HEK293 (cell line): ENCODE measurements at regions not wholly inside any gene's neighbourhood (a gene's known extent, or its start where the extent isn't known, plus 50 kb on each side); places are given as distances from the start of the nearest gene placed in this dataset.

Experiments used
- CTCF ChIA-PET: fragments of 350-600 bp; formaldehyde crosslinking; extraction: SDS; loops from one replicate; lab custom pipeline; 2021; ENCODE audit warnings: antibody characterized with exemption; lab: Yijun Ruan, JAX
- POLR2A ChIA-PET: fragments of 300-600 bp; formaldehyde crosslinking; extraction: SDS; loops from one replicate; lab custom pipeline; 2020; ENCODE audit warnings: antibody characterized with exemption, inconsistent platforms; lab: Yijun Ruan, JAX
- H3K27ac ChIP-seq: fragments of 200-500 bp; sonication (Bioruptor generic); 2 replicates; pipeline ENCODE4 v1.5.1; 2014; ENCODE audit warnings: low read depth, low read length, control low read depth, inconsistent platforms; ENCODE audit errors: extremely low read depth
- H3K36me3 ChIP-seq, 2 experiments: fragments of 200-500 bp in 1 of 2; sonication (Bioruptor generic) in 1 of 2; 1 replicate in 1 of 2; 2 replicates in 1 of 2; pipeline ENCODE4 v1.5.1; 2014 to 2017; ENCODE audit warnings: inconsistent platforms in 2 of 2, low read length in 2 of 2; ENCODE audit not compliant: control insufficient read depth in 2 of 2, insufficient read depth in 1 of 2
- H3K4me1 ChIP-seq: fragments of 200-500 bp; sonication (Bioruptor generic); 2 replicates; pipeline ENCODE4 v1.5.1; 2014; ENCODE audit warnings: mild to moderate bottlenecking, low read length, inconsistent platforms; ENCODE audit not compliant: control insufficient read depth, insufficient read depth
- H3K4me3 ChIP-seq: 2 replicates; pipeline ENCODE4 v1.5.1; 2011; ENCODE audit warnings: low read depth, mild to moderate bottlenecking, control low read depth, low read length, moderate library complexity
- H3K9me3 ChIP-seq: fragments of 200-500 bp; sonication (Bioruptor generic); 2 replicates; pipeline ENCODE4 v1.5.1; 2014; ENCODE audit warnings: low read depth, low read length, inconsistent platforms; ENCODE audit not compliant: control insufficient read depth, insufficient read depth
- MZF1 ChIP-seq: fragments of 450-650 bp; formaldehyde crosslinking; IDR thresholded peaks from 2 replicates; pipeline ENCODE4 v1.5.1; 2017; ENCODE audit warnings: missing biosample characterization, missing genetic modification characterization, borderline replicate concordance
- REPIN1 ChIP-seq: fragments of 450-650 bp; formaldehyde crosslinking; IDR thresholded peaks from 2 replicates; pipeline ENCODE4 v1.5.1; 2017; ENCODE audit warnings: missing biosample characterization, missing genetic modification characterization, low read depth
- SP3 ChIP-seq: fragments of 450-650 bp; formaldehyde crosslinking; IDR thresholded peaks from 2 replicates; pipeline ENCODE4 v1.5.1; 2016; ENCODE audit warnings: missing biosample characterization, missing genetic modification characterization
- SP7 ChIP-seq: fragments of 450-650 bp; formaldehyde crosslinking; IDR thresholded peaks from 2 replicates; pipeline ENCODE4 v1.5.1; 2016; ENCODE audit warnings: missing biosample characterization, missing genetic modification characterization
- TCF7L2 ChIP-seq: IDR thresholded peaks from 2 replicates; pipeline ENCODE4 v1.6.1; 2011; ENCODE audit warnings: low read depth, mild to moderate bottlenecking, inconsistent platforms, low read length, moderate library complexity, borderline replicate concordance
- TRIM28 ChIP-seq: IDR thresholded peaks from 2 replicates; pipeline ENCODE4 v1.6.1; 2011; ENCODE audit warnings: low read length, control low read depth, borderline replicate concordance
- ZBTB1 ChIP-seq: fragments of 450-650 bp; formaldehyde crosslinking; IDR thresholded peaks from 2 replicates; pipeline ENCODE4 v1.5.1; 2016; ENCODE audit warnings: missing biosample characterization, missing genetic modification characterization
- ZNF221 ChIP-seq: fragments of 450-650 bp; formaldehyde crosslinking; IDR thresholded peaks from 2 replicates; pipeline ENCODE4 v1.5.1; 2017; ENCODE audit warnings: missing biosample characterization, missing genetic modification characterization, borderline replicate concordance
- ZNF302 ChIP-seq: fragments of 450-650 bp; formaldehyde crosslinking; IDR thresholded peaks from 2 replicates; pipeline ENCODE4 v1.5.1; 2016; ENCODE audit warnings: missing biosample characterization, missing genetic modification characterization, low read depth
- ZNF426 ChIP-seq: fragments of 450-650 bp; formaldehyde crosslinking; IDR thresholded peaks from 2 replicates; pipeline ENCODE4 v1.5.1; 2017; ENCODE audit warnings: missing biosample characterization, missing genetic modification characterization, mild to moderate bottlenecking, inconsistent platforms, moderate library complexity
- ZNF449 ChIP-seq: fragments of 450-650 bp; formaldehyde crosslinking; IDR thresholded peaks from 2 replicates; pipeline ENCODE4 v1.5.1; 2017; ENCODE audit warnings: missing biosample characterization, mild to moderate bottlenecking, missing genetic modification characterization, moderate library complexity
- ZNF529 ChIP-seq: fragments of 450-650 bp; formaldehyde crosslinking; IDR thresholded peaks from 2 replicates; pipeline ENCODE4 v1.5.1; 2017; ENCODE audit warnings: missing genetic modification characterization, missing biosample characterization; ENCODE audit not compliant: insufficient replicate concordance
- ZNF596 ChIP-seq: fragments of 450-650 bp; IDR thresholded peaks from 2 replicates; pipeline ENCODE4 v1.5.0; 2018; ENCODE audit warnings: missing biosample characterization, mild to moderate bottlenecking, missing genetic modification characterization, moderate library complexity
- ZNF707 ChIP-seq: fragments of 450-650 bp; formaldehyde crosslinking; IDR thresholded peaks from 2 replicates; pipeline ENCODE4 v1.5.1; 2016; ENCODE audit warnings: missing biosample characterization, missing genetic modification characterization
- ZNF777 ChIP-seq: fragments of 450-650 bp; formaldehyde crosslinking; IDR thresholded peaks from 2 replicates; pipeline ENCODE4 v1.5.1; 2017; ENCODE audit warnings: missing biosample characterization, missing genetic modification characterization, borderline replicate concordance
- ZSCAN4 ChIP-seq: fragments of 450-650 bp; formaldehyde crosslinking; IDR thresholded peaks from 2 replicates; pipeline ENCODE4 v1.5.1; 2017; ENCODE audit warnings: missing biosample characterization, missing genetic modification characterization
- TF ChIP-seq, protein P1 (sequence below): fragments of 450-650 bp; formaldehyde crosslinking; IDR thresholded peaks from 2 replicates; pipeline ENCODE4 v1.5.1; 2016; ENCODE audit warnings: missing biosample characterization, missing genetic modification characterization
- TF ChIP-seq, protein P2 (sequence below): fragments of 450-650 bp; formaldehyde crosslinking; IDR thresholded peaks from 2 replicates; pipeline ENCODE4 v1.5.1; 2017; ENCODE audit warnings: missing biosample characterization, missing genetic modification characterization
- TF ChIP-seq, protein P3 (sequence below): fragments of 450-650 bp; formaldehyde crosslinking; IDR thresholded peaks from 2 replicates; pipeline ENCODE4 v1.5.1; 2016; ENCODE audit warnings: missing biosample characterization, missing genetic modification characterization

GRCh38 chr14:106490442-106490841, 964.1 kb downstream of the TMEM121 start:
- H3K36me3 ChIP-seq: no peaks in the 10 kb centered on the region
- H3K27ac ChIP-seq: no peak overlapping the region
- ChIA-PET CTCF (interaction anchor here (0.7 to 2.1 kb wide), 10 partner anchors 12 to 340 kb away, joined by 3 to 6 read pairs (median 4); no protein-coding TSS in a partner anchor), POLR2A (no interaction called here)
- TF ChIP-seq TRIM28: no peak
- TF ChIP-seq, protein P1, sequence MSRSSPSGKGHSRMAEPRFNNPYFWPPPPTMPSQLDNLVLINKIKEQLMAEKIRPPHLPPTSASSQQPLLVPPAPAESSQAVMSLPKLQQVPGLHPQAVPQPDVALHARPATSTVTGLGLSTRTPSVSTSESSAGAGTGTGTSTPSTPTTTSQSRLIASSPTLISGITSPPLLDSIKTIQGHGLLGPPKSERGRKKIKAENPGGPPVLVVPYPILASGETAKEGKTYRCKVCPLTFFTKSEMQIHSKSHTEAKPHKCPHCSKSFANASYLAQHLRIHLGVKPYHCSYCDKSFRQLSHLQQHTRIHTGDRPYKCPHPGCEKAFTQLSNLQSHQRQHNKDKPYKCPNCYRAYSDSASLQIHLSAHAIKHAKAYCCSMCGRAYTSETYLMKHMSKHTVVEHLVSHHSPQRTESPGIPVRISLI (tag by site-specific recombination): no peak
- no peak overlapping the region for H3K4me3 ChIP-seq
- no peaks in the 10 kb centered on the region for H3K4me1 ChIP-seq
- H3K9me3 ChIP-seq: no peaks in the 10 kb centered on the region

- Histone ChIP-seq H3K9me3 (no peaks in the 10 kb centered on the region), H3K4me3 (no peak overlapping the region), H3K4me1 (no peaks in the 10 kb centered on the region), H3K36me3 (no peaks in the 10 kb centered on the region), H3K27ac (no peak overlapping the region)
- CTCF ChIA-PET: interaction anchor here (0.7 to 1.9 kb wide), 5 partner anchors 10 to 81 kb away, joined by 3 to 5 read pairs (median 3); no protein-coding TSS in a partner anchor
- POLR2A ChIA-PET: no interaction called here
- no peak for TF ChIP-seq ZNF777 (tag by site-specific recombination)
- TF ChIP-seq ZNF707: no peak
- TF ChIP-seq SP7: no peak
- TF ChIP-seq, protein P2, sequence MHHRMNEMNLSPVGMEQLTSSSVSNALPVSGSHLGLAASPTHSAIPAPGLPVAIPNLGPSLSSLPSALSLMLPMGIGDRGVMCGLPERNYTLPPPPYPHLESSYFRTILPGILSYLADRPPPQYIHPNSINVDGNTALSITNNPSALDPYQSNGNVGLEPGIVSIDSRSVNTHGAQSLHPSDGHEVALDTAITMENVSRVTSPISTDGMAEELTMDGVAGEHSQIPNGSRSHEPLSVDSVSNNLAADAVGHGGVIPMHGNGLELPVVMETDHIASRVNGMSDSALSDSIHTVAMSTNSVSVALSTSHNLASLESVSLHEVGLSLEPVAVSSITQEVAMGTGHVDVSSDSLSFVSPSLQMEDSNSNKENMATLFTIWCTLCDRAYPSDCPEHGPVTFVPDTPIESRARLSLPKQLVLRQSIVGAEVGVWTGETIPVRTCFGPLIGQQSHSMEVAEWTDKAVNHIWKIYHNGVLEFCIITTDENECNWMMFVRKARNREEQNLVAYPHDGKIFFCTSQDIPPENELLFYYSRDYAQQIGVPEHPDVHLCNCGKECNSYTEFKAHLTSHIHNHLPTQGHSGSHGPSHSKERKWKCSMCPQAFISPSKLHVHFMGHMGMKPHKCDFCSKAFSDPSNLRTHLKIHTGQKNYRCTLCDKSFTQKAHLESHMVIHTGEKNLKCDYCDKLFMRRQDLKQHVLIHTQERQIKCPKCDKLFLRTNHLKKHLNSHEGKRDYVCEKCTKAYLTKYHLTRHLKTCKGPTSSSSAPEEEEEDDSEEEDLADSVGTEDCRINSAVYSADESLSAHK (tag by site-specific recombination): no peak
- no peak for TF ChIP-seq ZBTB1
- no peak for TF ChIP-seq MZF1 (tag by site-specific recombination)
Measured at GRCh38 chr14:106491851-106492250, 965.5 kb downstream of the TMEM121 start.

- H3K9me3 ChIP-seq: no peaks in the 10 kb centered on the region
- H3K36me3 ChIP-seq: no peaks in the 10 kb centered on the region
- TF ChIP-seq SP3 (tag by site-specific recombination): no peak
- TF ChIP-seq ZNF449: no peak
- TF ChIP-seq ZSCAN4 (tag by site-specific recombination): no peak
- TF ChIP-seq ZNF596 (tag by site-specific recombination): no peak
- TF ChIP-seq ZNF302 (tag by site-specific recombination): no peak
- TF ChIP-seq, protein P3, sequence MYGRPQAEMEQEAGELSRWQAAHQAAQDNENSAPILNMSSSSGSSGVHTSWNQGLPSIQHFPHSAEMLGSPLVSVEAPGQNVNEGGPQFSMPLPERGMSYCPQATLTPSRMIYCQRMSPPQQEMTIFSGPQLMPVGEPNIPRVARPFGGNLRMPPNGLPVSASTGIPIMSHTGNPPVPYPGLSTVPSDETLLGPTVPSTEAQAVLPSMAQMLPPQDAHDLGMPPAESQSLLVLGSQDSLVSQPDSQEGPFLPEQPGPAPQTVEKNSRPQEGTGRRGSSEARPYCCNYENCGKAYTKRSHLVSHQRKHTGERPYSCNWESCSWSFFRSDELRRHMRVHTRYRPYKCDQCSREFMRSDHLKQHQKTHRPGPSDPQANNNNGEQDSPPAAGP (tag by site-specific recombination): no peak
- no peak for TF ChIP-seq ZNF426 (tag by site-specific recombination)
- TF ChIP-seq ZNF529: no peak
- TF ChIP-seq TCF7L2: no peak
- no peak for TF ChIP-seq ZNF221 (tag by site-specific recombination)
- TF ChIP-seq REPIN1 (tag by site-specific recombination): no peak
- H3K4me3 ChIP-seq: no peak overlapping the region
- H3K27ac ChIP-seq: no peak overlapping the region
- POLR2A ChIA-PET: no interaction called here
- CTCF ChIA-PET: interaction anchor here (1.0 to 1.1 kb wide), 3 partner anchors 15 to 124 kb away, joined by 4 to 8 read pairs (median 6); no protein-coding TSS in a partner anchor
- no peaks in the 10 kb centered on the region for H3K4me1 ChIP-seq
Measured at GRCh38 chr14:106493962-106494823, 967.8 kb downstream of the TMEM121 start.
